GM12892 (cell line): ENCODE measurements at regions not wholly inside any gene's neighbourhood (a gene's known extent, or its start where the extent isn't known, plus 50 kb on each side); places are given as distances from the start of the nearest gene placed in this dataset.

ENCODE experiments used
- DNase-seq: peaks from one replicate; pipeline ENCODE4 v3.0.0; 2011; ENCODE audit not compliant: insufficient read length
- FAIRE-seq: peaks from 2 replicates; lab custom pipeline; 2011; peaks lifted over from hg19 to GRCh38; lab: Jason Lieb, UNC
- POLR2A ChIP-seq: IDR thresholded peaks from 2 replicates; pipeline ENCODE4 v1.6.1; 2011; ENCODE audit warnings: low read depth, low read length, control low read depth
- POLR2AphosphoS5 ChIP-seq: IDR thresholded peaks from 2 replicates; pipeline ENCODE4 v1.6.1; 2011; ENCODE audit warnings: low read depth, low read length, control low read depth
- TAF1 ChIP-seq: IDR thresholded peaks from 2 replicates; pipeline ENCODE4 v1.6.1; 2011; ENCODE audit warnings: low read depth, mild to moderate bottlenecking, control low read depth, low read length, borderline replicate concordance

- FAIRE-seq (no peak), DNase-seq (no peak)
- no peak for TF ChIP-seq TAF1
- TF ChIP-seq POLR2AphosphoS5, result no peak
- no peak for TF ChIP-seq POLR2A
Measured at GRCh38 chr2:38477006-38477405, 99.9 kb upstream of the ATL2 start.

GRCh38 chr2:38475567-38475881, 98.5 kb upstream of the ATL2 start:
- no peak for FAIRE-seq
- TF ChIP-seq POLR2AphosphoS5 (no peak), POLR2A (no peak), TAF1 (no peak)
- no peak for DNase-seq

- FAIRE-seq (peak; percentile 66), DNase-seq (no peak)
- no peak for TF ChIP-seq TAF1
Measured at GRCh38 chr2:38474715-38475566, 97.9 kb upstream of the ATL2 start.

- TF ChIP-seq POLR2AphosphoS5 (no peak), POLR2A (no peak), TAF1 (no peak)
- FAIRE-seq, result peak; percentile 21
- DNase-seq, result no peak
Measured at GRCh38 chr2:38474021-38474456, 97.0 kb upstream of the ATL2 start.

GRCh38 chr2:38473333-38474005, 96.4 kb upstream of the ATL2 start:
- no peak for TF ChIP-seq POLR2A
- TF ChIP-seq TAF1, result no peak
- TF ChIP-seq POLR2AphosphoS5, result no peak
- peak; percentile 46 for FAIRE-seq
- no peak for DNase-seq

- no peak for FAIRE-seq
- no peak for TF ChIP-seq POLR2A
- no peak for DNase-seq
Measured at GRCh38 chr2:38470115-38470514, 93.0 kb upstream of the ATL2 start.

- no peak for FAIRE-seq
- TF ChIP-seq POLR2A, result no peak
- no peak for TF ChIP-seq POLR2AphosphoS5
- no peak for DNase-seq
Measured at GRCh38 chr2:38467768-38468455, 90.8 kb upstream of the ATL2 start.

GRCh38 chr2:38466876-38467767, 90.0 kb upstream of the ATL2 start:
- FAIRE-seq, result no peak
- no peak for TF ChIP-seq POLR2AphosphoS5
- TF ChIP-seq TAF1, result no peak
- no peak for TF ChIP-seq POLR2A
- no peak for DNase-seq

GRCh38 chr2:38466409-38466808, 89.3 kb upstream of the ATL2 start:
- TF ChIP-seq TAF1 (no peak), POLR2AphosphoS5 (no peak), POLR2A (no peak)
- no peak for FAIRE-seq
- no peak for DNase-seq

GRCh38 chr2:38465789-38466127, 88.7 kb upstream of the ATL2 start:
- FAIRE-seq (peak; percentile 86), DNase-seq (peak; percentile 38)
- no peak for TF ChIP-seq POLR2AphosphoS5
- no peak for TF ChIP-seq TAF1
- no peak for TF ChIP-seq POLR2A

GRCh38 chr2:38464971-38465788, 88.1 kb upstream of the ATL2 start:
- DNase-seq (no peak), FAIRE-seq (no peak)
- TF ChIP-seq TAF1, result no peak
- TF ChIP-seq POLR2A, result no peak
- no peak for TF ChIP-seq POLR2AphosphoS5
